ENCODE measurements at regions not wholly inside any gene's neighbourhood (a gene's known extent, or its start where the extent isn't known, plus 50 kb on each side); places are given as distances from the start of the nearest gene placed in this dataset.

DNA sequence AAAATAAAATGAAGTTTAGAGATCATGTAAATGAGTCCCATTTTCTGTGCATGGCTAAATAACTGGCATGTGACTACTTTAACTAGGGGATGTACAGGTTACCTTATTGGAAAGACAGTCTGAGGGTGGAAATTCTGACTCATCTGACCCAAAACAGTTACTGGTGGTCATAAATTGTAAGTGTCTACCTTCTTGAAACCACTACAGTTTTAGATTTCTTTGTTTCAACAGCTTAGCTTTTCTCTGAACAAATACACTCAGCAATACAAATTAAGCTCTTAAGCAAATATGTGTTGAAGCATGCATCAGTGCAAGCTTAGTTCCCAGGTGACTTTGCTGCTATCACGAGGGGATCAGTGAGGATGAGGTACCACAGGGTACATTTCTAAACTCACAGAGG is 60.7 kb upstream of the PGM2 start:
- TF ChIP-seq POLR2A (IDR thresholded peaks at IDR 0.05; ENCODE audit: low read length) (no peak), ZSCAN20 (CRISPR knock-in tag; IDR thresholded peaks at IDR 0.05) (no peak), FOXS1 (CRISPR knock-in tag; IDR thresholded peaks at IDR 0.05) (no peak), CBX8 (IDR thresholded peaks at IDR 0.05) (no peak)
- TF ChIP-seq, protein P1, sequence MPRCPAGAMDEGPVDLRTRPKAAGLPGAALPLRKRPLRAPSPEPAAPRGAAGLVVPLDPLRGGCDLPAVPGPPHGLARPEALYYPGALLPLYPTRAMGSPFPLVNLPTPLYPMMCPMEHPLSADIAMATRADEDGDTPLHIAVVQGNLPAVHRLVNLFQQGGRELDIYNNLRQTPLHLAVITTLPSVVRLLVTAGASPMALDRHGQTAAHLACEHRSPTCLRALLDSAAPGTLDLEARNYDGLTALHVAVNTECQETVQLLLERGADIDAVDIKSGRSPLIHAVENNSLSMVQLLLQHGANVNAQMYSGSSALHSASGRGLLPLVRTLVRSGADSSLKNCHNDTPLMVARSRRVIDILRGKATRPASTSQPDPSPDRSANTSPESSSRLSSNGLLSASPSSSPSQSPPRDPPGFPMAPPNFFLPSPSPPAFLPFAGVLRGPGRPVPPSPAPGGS (IDR thresholded peaks at IDR 0.05) = no peak

Measured in A549 (cell line).